ENCODE measurements at regions not wholly inside any gene's neighbourhood (a gene's known extent, or its start where the extent isn't known, plus 50 kb on each side); places are given as distances from the start of the nearest gene placed in this dataset.
"Not testable (repeated sequence)": the region's sequence is repeated elsewhere in the genome, so short reads cannot be mapped to it uniquely, and the experiment has no call there.

- DNase-seq = no peak
Measured at GRCh38 chr7:68121056-68121455, 1124.4 kb downstream of the TYW1 start.

- no peak for DNase-seq
Measured at GRCh38 chr7:68121655-68122054, 1125.0 kb downstream of the TYW1 start.

- no peak for DNase-seq
Measured at GRCh38 chr7:68122801-68123200, 1126.2 kb downstream of the TYW1 start.

GRCh38 chr7:68125168-68125567 is 1128.5 kb downstream of the TYW1 start:
- no peak for DNase-seq

GRCh38 chr7:68133045-68133444 is 1136.4 kb downstream of the TYW1 start:
- no peak for DNase-seq

GRCh38 chr7:68143345-68143744 is 1146.7 kb downstream of the TYW1 start:
- DNase-seq = no peak

GRCh38 chr7:68146983-68147382 is 1150.3 kb downstream of the TYW1 start:
- no peak for DNase-seq

- DNase-seq = no peak
Measured at GRCh38 chr7:68147614-68148238, 1151.1 kb downstream of the TYW1 start.

GRCh38 chr7:68148440-68148839 is 1151.8 kb downstream of the TYW1 start:
- DNase-seq = no peak

- no peak for DNase-seq
Measured at GRCh38 chr7:68152205-68152604, 1155.6 kb downstream of the TYW1 start.

- no peak for DNase-seq
Measured at GRCh38 chr7:68155676-68156075, 1159.0 kb downstream of the TYW1 start.

GRCh38 chr7:68158686-68159295 is 1162.2 kb downstream of the TYW1 start:
- DNase-seq = no peak

- no peak for DNase-seq
Measured at GRCh38 chr7:68162712-68163111, 1166.1 kb downstream of the TYW1 start.

- no peak for DNase-seq
Measured at GRCh38 chr7:68166525-68166924, 1169.9 kb downstream of the TYW1 start.

GRCh38 chr7:68173513-68173912 is 1176.9 kb downstream of the TYW1 start:
- DNase-seq = no peak

GRCh38 chr7:68176974-68177373 is 1180.3 kb downstream of the TYW1 start:
- no peak for DNase-seq

GRCh38 chr7:68180761-68181160 is 1184.1 kb downstream of the TYW1 start:
- no peak for DNase-seq

- DNase-seq = no peak
Measured at GRCh38 chr7:68183176-68183575, 1186.5 kb downstream of the TYW1 start.

- no peak for DNase-seq
Measured at GRCh38 chr7:68185631-68186456, 1189.2 kb downstream of the TYW1 start.

- DNase-seq = no peak
Measured at GRCh38 chr7:68187532-68187931, 1190.9 kb downstream of the TYW1 start.

- no peak for DNase-seq
Measured at GRCh38 chr7:68192941-68193340, 1196.3 kb downstream of the TYW1 start.

GRCh38 chr7:68195642-68196041 is 1199.0 kb downstream of the TYW1 start:
- DNase-seq = not testable (repeated sequence)

- DNase-seq = no peak
Measured at GRCh38 chr7:68200051-68200670, 1203.5 kb downstream of the TYW1 start.

GRCh38 chr7:68203251-68203650 is 1206.6 kb downstream of the TYW1 start:
- no peak for DNase-seq

Measured in GF-D8 (cell line).